ENCODE measurements at regions not wholly inside any gene's neighbourhood (a gene's known extent, or its start where the extent isn't known, plus 50 kb on each side); places are given as distances from the start of the nearest gene placed in this dataset.
"Not testable (repeated sequence)": the region's sequence is repeated elsewhere in the genome, so short reads cannot be mapped to it uniquely, and the experiment has no call there.

DNA sequence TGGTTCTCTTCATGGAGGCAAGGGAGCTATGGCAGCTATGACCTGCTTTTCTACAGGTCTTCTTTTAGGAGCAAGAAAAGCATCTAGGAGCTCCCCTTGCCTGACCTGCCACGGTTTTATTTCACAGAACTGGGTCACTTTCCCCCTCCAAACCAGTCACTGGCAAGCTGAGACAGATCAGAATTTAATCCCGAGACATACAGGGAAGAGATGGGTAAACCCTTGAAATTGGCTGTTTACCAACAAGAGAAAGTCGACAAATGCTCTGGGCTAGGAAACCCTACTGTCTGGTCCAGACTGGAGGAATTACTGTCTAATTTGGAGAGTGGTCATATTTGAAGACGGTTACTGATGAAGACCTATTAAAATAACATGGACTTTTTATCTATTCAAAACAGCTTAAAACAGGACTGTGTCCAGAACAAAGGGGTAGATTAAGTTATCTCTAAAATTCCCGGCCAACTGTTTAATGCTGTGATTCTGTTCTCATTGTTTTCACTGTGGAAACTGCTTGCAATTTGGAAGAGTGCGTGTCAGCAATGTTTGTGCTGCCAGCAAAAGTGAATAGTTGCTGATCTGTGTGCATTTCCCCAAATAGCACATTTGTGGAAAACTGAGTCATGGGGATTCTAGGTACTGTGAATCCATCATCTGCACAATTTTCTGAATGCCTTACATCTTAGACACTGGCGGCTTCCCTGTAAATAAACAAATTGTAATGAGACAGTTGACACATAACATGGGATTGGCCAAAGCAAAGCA is 73.4 kb upstream of the EEA1 start:
- no peaks in the 10 kb centered on the region for H3K27me3 ChIP-seq (ENCODE audit: insufficient read depth, low read length)
- peak overlapping the region; percentile 2; the same call in 1 of the 2 replicates for H3K4me3 ChIP-seq (ENCODE audit: low read depth, low read length)
- H3K27ac ChIP-seq (ENCODE audit: low read depth, low read length) = peak overlapping the region; percentile 70
- no peaks in the 10 kb centered on the region for H3K36me3 ChIP-seq (ENCODE audit: insufficient read depth, low read length)
- no peaks in the 10 kb centered on the region for H3K79me2 ChIP-seq (ENCODE audit: control insufficient read depth, insufficient read depth, low read length, unreplicated experiment)
- peak overlapping the region; percentile 74 for H2AFZ ChIP-seq (ENCODE audit: low read length, unreplicated experiment)
- peaks cover 9% of the 10 kb centered on the region for H3K4me1 ChIP-seq (ENCODE audit: control insufficient read depth, insufficient read depth, low read length, unreplicated experiment)

DNA sequence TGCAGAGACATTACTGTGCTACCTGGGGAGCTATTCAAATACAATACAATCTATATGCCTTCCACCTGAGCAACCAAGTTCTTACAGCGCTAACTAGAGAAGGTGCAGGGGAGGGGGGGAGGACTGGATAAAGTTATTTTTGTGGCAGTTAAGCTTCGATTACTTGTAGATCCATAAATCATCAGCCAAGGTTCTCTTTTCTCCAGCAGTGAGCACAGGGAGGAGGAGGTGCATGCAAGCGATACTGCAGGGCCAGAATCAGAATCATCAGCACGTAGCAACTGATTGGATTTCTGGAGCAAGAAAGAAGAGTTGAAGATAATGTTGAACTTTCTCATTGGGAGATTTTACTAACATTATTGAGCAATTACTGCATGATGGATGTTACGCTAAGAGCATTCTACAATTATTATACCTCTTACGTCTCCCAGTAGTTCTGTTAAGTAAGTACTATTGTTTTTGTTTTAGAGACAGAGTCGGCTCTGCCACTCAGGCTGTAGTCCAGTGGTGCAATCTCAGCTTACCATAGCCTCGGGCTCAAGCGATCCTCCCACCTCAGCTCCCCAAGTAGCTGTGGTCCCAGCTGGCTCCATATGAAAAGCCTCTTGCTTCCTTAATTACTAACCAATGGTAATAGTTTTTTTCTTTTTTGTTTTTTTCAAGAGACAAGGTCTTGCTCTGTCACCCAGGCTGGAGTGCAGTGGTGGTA is 74.6 kb upstream of the EEA1 start:
- Histone ChIP-seq H3K4me3 (ENCODE audit: low read depth, low read length) (no peak overlapping the region), H3K4me1 (ENCODE audit: control insufficient read depth, insufficient read depth, low read length, unreplicated experiment) (peaks cover 9% of the 10 kb centered on the region), H3K36me3 (ENCODE audit: insufficient read depth, low read length) (no peaks in the 10 kb centered on the region), H3K79me2 (ENCODE audit: control insufficient read depth, insufficient read depth, low read length, unreplicated experiment) (no peaks in the 10 kb centered on the region), H2AFZ (ENCODE audit: low read length, unreplicated experiment) (no peak overlapping the region), H3K27me3 (ENCODE audit: insufficient read depth, low read length) (no peaks in the 10 kb centered on the region), H3K27ac (ENCODE audit: low read depth, low read length) (no peak overlapping the region)

DNA sequence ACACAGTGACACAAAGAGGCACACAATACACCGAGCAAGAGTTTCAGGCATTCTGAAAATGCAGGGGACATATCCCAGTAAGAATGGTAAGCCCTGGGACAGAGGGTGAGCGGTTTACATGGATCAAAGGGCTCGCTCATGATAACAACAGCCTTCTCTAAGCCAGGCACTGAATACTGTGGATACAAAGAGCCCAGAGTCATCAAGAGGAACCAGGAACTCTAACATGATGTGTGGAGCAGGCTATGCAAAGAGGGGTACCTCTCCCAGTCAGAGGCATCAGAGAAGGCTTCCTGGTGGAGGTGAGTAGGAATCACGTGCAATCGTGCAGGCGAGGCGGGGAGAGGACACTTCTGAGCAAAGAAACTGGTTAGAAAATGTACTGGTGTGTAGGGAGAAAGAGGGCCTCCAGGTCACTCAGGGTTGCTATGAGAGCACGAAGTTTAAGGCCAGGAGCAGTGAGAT is 76.9 kb upstream of the EEA1 start:
- Histone ChIP-seq H2AFZ (ENCODE audit: low read length, unreplicated experiment) (no peak overlapping the region), H3K4me1 (ENCODE audit: control insufficient read depth, insufficient read depth, low read length, unreplicated experiment) (peaks cover 9% of the 10 kb centered on the region), H3K36me3 (ENCODE audit: insufficient read depth, low read length) (no peaks in the 10 kb centered on the region), H3K27me3 (ENCODE audit: insufficient read depth, low read length) (no peaks in the 10 kb centered on the region), H3K4me3 (ENCODE audit: low read depth, low read length) (no peak overlapping the region), H3K27ac (ENCODE audit: low read depth, low read length) (no peak overlapping the region), H3K79me2 (ENCODE audit: control insufficient read depth, insufficient read depth, low read length, unreplicated experiment) (no peaks in the 10 kb centered on the region)

DNA sequence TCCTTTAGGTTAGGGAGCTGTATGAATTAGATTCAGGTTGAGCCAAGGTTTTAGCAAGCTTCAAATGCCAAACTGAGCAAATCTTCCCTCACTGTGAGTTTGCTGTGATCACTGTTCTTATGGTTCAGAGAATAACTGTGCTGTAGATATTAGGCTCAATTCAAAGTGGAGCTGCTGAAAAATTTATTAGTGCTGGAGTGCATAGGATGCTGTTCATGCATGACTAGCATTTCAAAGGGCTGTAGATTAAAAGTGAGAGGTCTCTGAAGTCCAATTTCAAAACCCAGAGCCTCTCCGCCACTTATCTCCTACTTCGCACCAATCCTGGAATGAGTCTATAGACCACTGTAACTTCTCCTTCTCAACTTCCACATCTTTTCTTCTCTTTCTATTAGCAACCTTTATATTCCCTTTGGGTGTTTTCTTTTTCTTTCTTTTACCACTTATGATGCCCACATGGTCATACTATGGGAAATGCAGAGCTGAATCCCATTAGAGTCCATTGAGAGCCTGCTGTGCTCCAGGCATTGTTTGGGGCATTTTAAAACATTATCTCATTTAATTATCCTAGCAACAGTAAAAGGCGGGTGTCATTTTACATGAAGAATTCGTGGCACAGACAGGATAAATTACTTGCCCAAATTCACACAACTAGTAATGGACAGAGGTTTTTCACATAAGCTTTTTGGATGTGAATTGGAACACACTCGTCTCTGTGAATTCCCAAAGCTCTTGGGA is 77.5 kb upstream of the EEA1 start:
- Histone ChIP-seq H2AFZ (ENCODE audit: low read length, unreplicated experiment) (no peak overlapping the region), H3K4me1 (ENCODE audit: control insufficient read depth, insufficient read depth, low read length, unreplicated experiment) (peaks cover 9% of the 10 kb centered on the region), H3K79me2 (ENCODE audit: control insufficient read depth, insufficient read depth, low read length, unreplicated experiment) (no peaks in the 10 kb centered on the region), H3K4me3 (ENCODE audit: low read depth, low read length) (no peak overlapping the region), H3K27ac (ENCODE audit: low read depth, low read length) (no peak overlapping the region), H3K36me3 (ENCODE audit: insufficient read depth, low read length) (no peaks in the 10 kb centered on the region), H3K27me3 (ENCODE audit: insufficient read depth, low read length) (no peaks in the 10 kb centered on the region)

DNA sequence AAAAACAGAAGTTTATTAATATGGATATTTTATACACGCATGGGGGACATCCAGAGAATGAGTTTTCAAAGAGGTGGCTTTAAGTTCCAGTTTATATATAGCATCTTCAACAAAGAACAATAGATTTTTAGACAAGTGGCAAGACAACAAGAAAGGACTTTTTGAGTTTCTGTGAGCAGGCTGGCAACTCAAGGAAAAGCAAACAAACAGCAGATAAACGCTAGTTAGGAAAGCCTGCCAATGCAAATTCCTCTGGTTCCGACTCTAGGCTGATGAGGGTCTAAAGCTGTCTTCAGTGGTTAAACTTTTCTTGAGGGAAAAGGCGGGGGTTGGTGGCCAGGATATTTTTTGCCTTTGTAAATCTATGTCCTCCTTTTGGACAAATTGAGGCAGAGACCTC is 78.4 kb upstream of the EEA1 start:
- H2AFZ ChIP-seq (ENCODE audit: low read length, unreplicated experiment) = peak overlapping the region; percentile 8
- H3K36me3 ChIP-seq (ENCODE audit: insufficient read depth, low read length) = no peaks in the 10 kb centered on the region
- H3K27ac ChIP-seq (ENCODE audit: low read depth, low read length) = no peak overlapping the region
- no peak overlapping the region for H3K4me3 ChIP-seq (ENCODE audit: low read depth, low read length)
- H3K79me2 ChIP-seq (ENCODE audit: control insufficient read depth, insufficient read depth, low read length, unreplicated experiment) = no peaks in the 10 kb centered on the region
- H3K27me3 ChIP-seq (ENCODE audit: insufficient read depth, low read length) = no peaks in the 10 kb centered on the region
- H3K4me1 ChIP-seq (ENCODE audit: control insufficient read depth, insufficient read depth, low read length, unreplicated experiment) = peaks cover 4% of the 10 kb centered on the region

DNA sequence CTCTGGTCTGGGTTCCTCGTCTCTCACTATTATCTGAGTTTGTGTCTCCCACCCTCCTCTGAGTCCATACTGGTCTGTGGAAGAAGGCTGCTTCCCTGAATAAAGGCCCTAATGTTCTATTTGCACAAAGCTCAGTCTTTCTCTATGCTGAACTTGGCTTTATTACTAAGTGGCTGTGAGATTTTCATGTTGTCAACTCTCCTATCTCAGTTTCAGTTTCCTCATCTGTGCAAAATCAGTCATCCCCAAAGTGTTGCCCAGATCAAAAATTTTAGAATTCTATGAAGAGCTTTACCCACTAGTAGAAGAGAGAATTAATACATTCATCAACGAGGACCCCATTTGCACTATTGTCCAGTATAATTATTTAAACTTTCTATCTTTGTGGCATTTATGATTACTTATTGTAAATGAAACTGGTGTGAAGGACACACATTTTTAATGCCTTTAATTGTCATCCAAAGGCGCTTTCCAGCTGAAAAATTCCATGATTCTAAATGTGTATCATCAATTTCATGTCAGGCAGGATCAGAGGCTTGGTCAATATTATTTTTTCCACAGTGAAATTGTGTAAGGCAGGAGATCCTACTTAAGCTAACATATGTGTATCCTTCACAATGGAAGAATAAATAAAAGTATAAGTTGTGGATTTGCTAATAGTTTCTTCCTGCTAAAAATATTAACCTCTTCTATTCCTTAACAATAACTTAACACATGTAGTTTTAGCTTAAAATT is 79.1 kb upstream of the EEA1 start:
- Histone ChIP-seq H3K4me1 (ENCODE audit: control insufficient read depth, insufficient read depth, low read length, unreplicated experiment) (no peaks in the 10 kb centered on the region), H3K27me3 (ENCODE audit: insufficient read depth, low read length) (no peaks in the 10 kb centered on the region), H3K4me3 (ENCODE audit: low read depth, low read length) (no peak overlapping the region), H3K27ac (ENCODE audit: low read depth, low read length) (no peak overlapping the region), H3K36me3 (ENCODE audit: insufficient read depth, low read length) (no peaks in the 10 kb centered on the region), H2AFZ (ENCODE audit: low read length, unreplicated experiment) (peak overlapping the region; percentile 8), H3K79me2 (ENCODE audit: control insufficient read depth, insufficient read depth, low read length, unreplicated experiment) (no peaks in the 10 kb centered on the region)

DNA sequence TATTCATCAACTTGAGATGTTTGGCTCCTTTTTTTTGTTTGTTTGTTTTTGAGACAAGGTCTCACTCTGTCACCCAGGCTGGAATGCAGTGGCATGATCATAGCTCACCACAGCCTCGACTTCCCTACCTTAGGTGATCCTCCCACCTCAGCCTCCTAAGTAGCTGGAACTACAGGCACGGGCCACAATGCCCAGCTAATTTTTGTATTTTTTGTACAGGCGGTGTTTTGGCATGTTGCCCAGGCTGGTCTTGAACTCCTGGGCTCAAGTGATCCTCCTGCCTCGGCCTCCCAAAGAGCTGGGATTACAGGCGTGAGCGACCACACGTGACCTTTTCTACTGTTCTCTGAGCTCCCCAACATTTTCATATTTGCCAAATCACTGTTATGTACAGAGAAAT is 79.8 kb upstream of the EEA1 start:
- H2AFZ ChIP-seq (ENCODE audit: low read length, unreplicated experiment); H3K27me3 ChIP-seq (ENCODE audit: insufficient read depth, low read length); H3K36me3 ChIP-seq (ENCODE audit: insufficient read depth, low read length); H3K4me3 ChIP-seq (ENCODE audit: low read depth, low read length); H3K27ac ChIP-seq (ENCODE audit: low read depth, low read length); H3K4me1 ChIP-seq (ENCODE audit: control insufficient read depth, insufficient read depth, low read length, unreplicated experiment); H3K79me2 ChIP-seq (ENCODE audit: control insufficient read depth, insufficient read depth, low read length, unreplicated experiment): not testable (repeated sequence)

DNA sequence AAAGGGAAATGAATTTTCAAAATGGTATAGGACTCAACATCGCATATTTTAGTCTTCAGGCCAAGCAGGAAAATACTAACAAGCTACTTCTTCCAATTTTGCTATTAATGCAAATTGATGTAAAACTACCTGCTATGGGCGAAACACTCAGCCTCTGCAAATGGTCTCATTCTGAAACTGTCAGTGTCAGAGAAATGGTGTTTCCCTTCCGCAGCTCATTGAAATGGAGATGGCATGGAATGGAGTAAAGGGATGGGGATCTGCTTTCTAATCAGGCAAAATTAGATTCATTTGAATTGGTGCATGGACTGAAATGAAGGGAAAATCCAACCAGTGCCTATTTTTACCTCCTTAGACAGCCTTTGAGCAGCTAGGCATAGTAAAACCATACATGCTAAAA is 80.4 kb upstream of the EEA1 start:
- no peaks in the 10 kb centered on the region for H3K27me3 ChIP-seq (ENCODE audit: insufficient read depth, low read length)
- H3K79me2 ChIP-seq (ENCODE audit: control insufficient read depth, insufficient read depth, low read length, unreplicated experiment) = no peaks in the 10 kb centered on the region
- no peaks in the 10 kb centered on the region for H3K4me1 ChIP-seq (ENCODE audit: control insufficient read depth, insufficient read depth, low read length, unreplicated experiment)
- no peak overlapping the region for H3K4me3 ChIP-seq (ENCODE audit: low read depth, low read length)
- no peak overlapping the region for H2AFZ ChIP-seq (ENCODE audit: low read length, unreplicated experiment)
- H3K36me3 ChIP-seq (ENCODE audit: insufficient read depth, low read length) = no peaks in the 10 kb centered on the region
- no peak overlapping the region for H3K27ac ChIP-seq (ENCODE audit: low read depth, low read length)

DNA sequence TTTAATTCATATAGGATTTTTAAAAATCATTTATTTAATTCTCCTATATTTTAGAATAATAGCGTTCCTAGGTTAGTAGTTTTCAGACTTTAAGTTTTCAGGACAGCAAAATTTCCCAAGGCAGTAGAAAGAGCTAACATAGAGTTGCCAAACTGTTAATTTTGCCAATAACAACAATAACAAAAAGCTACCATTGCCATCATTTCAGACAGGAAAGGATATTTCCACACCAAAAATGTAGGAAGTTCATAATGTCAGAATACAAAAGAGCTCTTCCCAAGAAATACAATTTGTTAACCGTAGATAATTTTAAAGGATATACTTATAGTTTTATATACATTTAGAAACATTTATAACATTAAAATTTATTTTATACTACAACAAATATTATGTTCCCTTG is 81.4 kb upstream of the EEA1 start:
- Histone ChIP-seq H3K36me3 (ENCODE audit: insufficient read depth, low read length) (no peaks in the 10 kb centered on the region), H3K4me1 (ENCODE audit: control insufficient read depth, insufficient read depth, low read length, unreplicated experiment) (no peaks in the 10 kb centered on the region), H3K79me2 (ENCODE audit: control insufficient read depth, insufficient read depth, low read length, unreplicated experiment) (no peaks in the 10 kb centered on the region), H2AFZ (ENCODE audit: low read length, unreplicated experiment) (no peak overlapping the region), H3K27ac (ENCODE audit: low read depth, low read length) (no peak overlapping the region), H3K27me3 (ENCODE audit: insufficient read depth, low read length) (no peaks in the 10 kb centered on the region), H3K4me3 (ENCODE audit: low read depth, low read length) (no peak overlapping the region)

DNA sequence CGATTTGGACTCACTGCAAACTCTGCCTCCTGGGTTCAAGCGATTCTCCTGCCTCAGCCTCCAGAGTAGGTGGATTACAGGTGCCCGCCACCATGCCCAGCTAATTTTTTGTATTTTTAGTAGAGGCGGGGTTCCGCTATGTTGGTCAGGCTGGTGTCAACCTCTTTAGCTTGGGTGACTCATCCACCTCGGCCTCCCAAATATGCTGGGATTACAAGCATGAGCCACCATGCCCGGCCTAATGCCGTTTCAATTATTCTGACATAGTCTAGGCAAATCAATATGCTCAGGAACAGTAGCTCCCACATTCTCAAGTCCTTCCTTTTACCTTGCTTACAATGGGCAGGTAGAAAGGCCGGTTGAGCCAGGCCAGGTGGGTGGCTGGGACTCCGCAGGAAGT is 82.0 kb upstream of the EEA1 start:
- Histone ChIP-seq H2AFZ (ENCODE audit: low read length, unreplicated experiment) (no peak overlapping the region), H3K27ac (ENCODE audit: low read depth, low read length) (no peak overlapping the region), H3K4me1 (ENCODE audit: control insufficient read depth, insufficient read depth, low read length, unreplicated experiment) (peaks cover 3% of the 10 kb centered on the region)

More for the DNA sequence above, 82.0 kb upstream of the EEA1 start:
- no peaks in the 10 kb centered on the region for H3K36me3 ChIP-seq (ENCODE audit: insufficient read depth, low read length)
- H3K27me3 ChIP-seq (ENCODE audit: insufficient read depth, low read length) = no peaks in the 10 kb centered on the region
- no peak overlapping the region for H3K4me3 ChIP-seq (ENCODE audit: low read depth, low read length)
- no peaks in the 10 kb centered on the region for H3K79me2 ChIP-seq (ENCODE audit: control insufficient read depth, insufficient read depth, low read length, unreplicated experiment)
